Vagina (tissue), 2 donors: ENCODE measurements at regions not wholly inside any gene's neighbourhood (a gene's known extent, or its start where the extent isn't known, plus 50 kb on each side); places are given as distances from the start of the nearest gene placed in this dataset.

ENCODE experiments used
- DNase-seq, 2 donors: peaks; one replicate each; pipeline ENCODE4 v3.0.0-alpha.2; 2017; ENCODE audit errors: extremely low spot score in 2 of 2
- H3K27ac ChIP-seq: fragments of 200-600 bp; sonication (generic); one replicate; pipeline ENCODE4 v1.5.1; 2019
- H3K27me3 ChIP-seq: fragments of 200-600 bp; sonication (generic); one replicate; pipeline ENCODE4 v1.5.1; 2019
- H3K36me3 ChIP-seq, 2 donors: fragments of 200-600 bp; sonication (generic); one replicate each; pipeline ENCODE4 v1.5.1; 2017 to 2019
- H3K4me1 ChIP-seq: fragments of 200-600 bp; sonication (generic); one replicate; pipeline ENCODE4 v1.5.1; 2019
- H3K4me3 ChIP-seq, 2 donors: fragments of 200-600 bp; sonication (generic); 1 replicate in 1 of 2; 2 replicates in 1 of 2; pipeline ENCODE4 v1.5.1; 2016 to 2019
- H3K9me3 ChIP-seq: fragments of 200-600 bp; sonication (generic); one replicate; pipeline ENCODE4 v1.5.1; 2019
- CTCF ChIP-seq, 3 experiments: fragments of 450-650 bp in 2 of 3; fragments of 200-600 bp in 1 of 3; sonication (generic) in 1 of 3; IDR thresholded peaks; one replicate each; pipeline ENCODE4 v1.5.1; 2017 to 2019; ENCODE audit warnings: antibody characterized with exemption in 3 of 3, mild to moderate bottlenecking in 2 of 3, moderate library complexity in 2 of 3
- POLR2A ChIP-seq, 2 donors: fragments of 450-650 bp; IDR thresholded peaks; one replicate each; pipeline ENCODE4 v1.6.1; 2017; ENCODE audit warnings: antibody characterized with exemption in 2 of 2, mild to moderate bottlenecking in 2 of 2, moderate library complexity in 2 of 2
- POLR2AphosphoS5 ChIP-seq, 2 donors: sonication (generic); formaldehyde crosslinking; IDR thresholded peaks; one replicate each; pipeline ENCODE4 v1.9.0; 2017; ENCODE audit warnings: antibody characterized with exemption in 2 of 2, mild to moderate bottlenecking in 2 of 2, low read depth in 1 of 2; ENCODE audit not compliant: insufficient read depth in 1 of 2
- intact Hi-C: fragments of 100-400 bp; cut with DNase I; formaldehyde crosslinking; loops from one replicate; pipeline ENCODE4 v1.15.1; 2023

DNA sequence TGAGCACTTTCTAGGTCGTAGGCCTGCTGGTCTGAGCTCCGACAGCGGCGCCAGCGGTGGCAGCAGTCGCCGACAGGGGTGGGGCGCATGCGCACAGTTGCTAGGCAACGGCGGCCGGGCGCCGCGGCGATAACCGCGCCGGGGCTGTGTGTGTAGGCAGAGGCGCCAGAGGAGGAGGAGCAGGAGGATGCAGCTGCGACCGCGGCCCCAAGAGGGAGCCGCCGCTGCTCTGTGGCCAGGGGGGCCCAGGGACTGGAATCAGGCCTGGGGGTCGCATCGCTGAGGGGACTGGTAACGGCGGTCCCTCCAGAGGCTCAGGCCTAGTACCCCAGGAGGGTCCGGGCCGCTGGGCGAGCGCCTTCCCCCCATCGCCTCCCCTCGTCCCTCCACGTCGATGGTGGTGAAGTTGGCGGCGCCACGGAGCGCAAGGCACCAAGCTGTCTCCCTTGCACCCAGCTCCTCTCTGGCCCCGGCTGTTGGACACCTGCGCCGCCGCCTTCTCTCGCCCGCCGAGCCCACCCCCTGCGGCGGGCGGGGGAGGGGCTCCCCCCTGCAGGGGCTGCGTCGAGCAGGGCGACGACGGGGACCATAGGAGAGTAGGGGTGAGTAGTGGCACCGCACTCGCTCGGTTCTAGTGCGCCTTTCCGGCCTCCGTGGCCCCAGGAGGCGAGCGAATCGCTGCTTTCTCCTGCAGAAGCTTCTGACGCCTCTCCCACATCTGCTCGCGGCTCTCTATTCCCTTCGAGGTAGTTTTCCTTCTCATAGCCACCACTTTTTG, 58.6 kb upstream of the ZC4H2 start, which contains the start of gene ZC3H12B:
ZC3H12B (plus strand) TSS at position 159 of the 778 bp plus-strand sequence.
- Histone ChIP-seq H3K27ac (peak within 1 kb of the TSS; percentile 72), H3K4me1 (no peaks in the 10 kb centered on the region), H3K36me3 (no peaks in the 10 kb centered on the region), H3K9me3 (no peaks in the 10 kb centered on the region), H3K4me3 (peak within 1 kb of the TSS; percentile 35 to 56), H3K27me3 (no peaks in the 10 kb centered on the region)
- intact Hi-C loops = no loop called here
- DNase-seq = no peak
- TF ChIP-seq POLR2AphosphoS5 (IDR thresholded peaks at IDR 0.05; ENCODE audit: insufficient read depth in 1 of 2, low read depth in 1 of 2) (peak in 1 of 2 donors; percentile 84), CTCF (IDR thresholded peaks at IDR 0.05) (no peak), POLR2A (IDR thresholded peaks at IDR 0.05) (peak in 1 of 2 donors; percentile 25)

DNA sequence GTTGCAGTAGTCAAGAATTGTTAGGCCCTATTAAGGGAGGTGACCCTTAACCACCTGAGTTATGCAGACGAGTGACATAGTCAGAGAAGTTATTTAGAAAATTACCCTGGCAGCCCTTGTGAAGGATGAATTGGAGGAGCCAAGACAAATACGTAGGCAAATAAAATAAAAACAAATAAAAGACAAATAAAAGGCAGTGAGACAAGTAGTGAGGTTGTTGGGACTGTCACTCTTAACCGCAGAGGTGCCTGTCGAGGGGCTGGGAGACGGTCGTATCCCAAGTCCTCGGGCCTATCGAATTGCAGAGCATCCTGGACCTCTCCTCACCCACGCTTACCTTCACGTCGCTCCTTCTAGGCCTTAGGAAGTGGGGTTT, 58.0 kb upstream of the ZC4H2 start:
- H3K4me1 ChIP-seq = no peaks in the 10 kb centered on the region
- intact Hi-C loops = no loop called here
- no peak for DNase-seq

More for the DNA sequence above, 58.0 kb upstream of the ZC4H2 start:
- no peaks in the 10 kb centered on the region for H3K36me3 ChIP-seq
- H3K9me3 ChIP-seq = no peaks in the 10 kb centered on the region
- TF ChIP-seq POLR2AphosphoS5 (IDR thresholded peaks at IDR 0.05; ENCODE audit: insufficient read depth in 1 of 2, low read depth in 1 of 2) (no peak), CTCF (IDR thresholded peaks at IDR 0.05) (no peak), POLR2A (IDR thresholded peaks at IDR 0.05) (no peak)
- peak overlapping the region; percentile 72 for H3K27ac ChIP-seq
- H3K4me3 ChIP-seq = peak overlapping the region; percentile 35 to 56
- H3K27me3 ChIP-seq = no peaks in the 10 kb centered on the region
